HepG2 (cell line): ENCODE measurements at regions not wholly inside any gene's neighbourhood (a gene's known extent, or its start where the extent isn't known, plus 50 kb on each side); places are given as distances from the start of the nearest gene placed in this dataset.
A peak's percentile ranks its signal among the peaks of the same experiment; 100 is the strongest.

Source experiments
- ATF2 ChIP-seq: sonication (generic); formaldehyde crosslinking; IDR thresholded peaks from 2 replicates; pipeline ENCODE4 v1.4.0; 2020; ENCODE audit warnings: missing genetic modification reagents
- FOXP1 ChIP-seq, 2 experiments: fragments of 450-650 bp in 1 of 2; IDR thresholded peaks; 2 replicates each; pipeline ENCODE4 v1.6.1; 2017 to 2018; ENCODE audit warnings: antibody characterized with exemption in 1 of 2
- HCFC1 ChIP-seq: fragments of 150-350 bp; IDR thresholded peaks from 2 replicates; pipeline ENCODE4 v1.6.1; 2014; ENCODE audit warnings: low read depth, low read length
- HNF4G ChIP-seq, 2 experiments: sonication (generic) in 1 of 2; formaldehyde crosslinking in 1 of 2; IDR thresholded peaks; 2 replicates each; pipeline versions ENCODE4 v1.4.0 to v1.6.1; 2011 to 2020; ENCODE audit warnings: borderline replicate concordance in 2 of 2, low read depth in 2 of 2, mild to moderate bottlenecking in 2 of 2, low read length in 1 of 2, missing genetic modification reagents in 1 of 2, moderate library complexity in 1 of 2
- MEIS2 ChIP-seq: sonication (generic); formaldehyde crosslinking; IDR thresholded peaks from 2 replicates; pipeline ENCODE4 v1.9.0; 2021; ENCODE audit warnings: mild to moderate bottlenecking, missing genetic modification reagents
- MTA3 ChIP-seq: sonication (generic); formaldehyde crosslinking; IDR thresholded peaks from 2 replicates; pipeline ENCODE4 v1.4.0; 2020; ENCODE audit warnings: missing genetic modification reagents
- MTF2 ChIP-seq: sonication (generic); formaldehyde crosslinking; IDR thresholded peaks from 2 replicates; pipeline ENCODE4 v1.5.0; 2020; ENCODE audit warnings: missing genetic modification reagents, borderline replicate concordance
- NR2F6 ChIP-seq, 2 experiments: IDR thresholded peaks; 2 replicates each; pipeline ENCODE4 v1.6.1; 2016; ENCODE audit warnings: antibody characterized with exemption in 1 of 2, mild to moderate bottlenecking in 1 of 2
- TIGD3 ChIP-seq: sonication (generic); formaldehyde crosslinking; IDR thresholded peaks from 2 replicates; pipeline ENCODE4 v1.5.1; 2020; ENCODE audit warnings: mild to moderate bottlenecking, missing genetic modification reagents, borderline replicate concordance
- TRAFD1 ChIP-seq: sonication (generic); formaldehyde crosslinking; IDR thresholded peaks from 2 replicates; pipeline ENCODE4 v1.5.1; 2020; ENCODE audit warnings: missing genetic modification reagents, mild to moderate bottlenecking, borderline replicate concordance
- ZBTB3 ChIP-seq: sonication (generic); formaldehyde crosslinking; IDR thresholded peaks from 2 replicates; pipeline ENCODE4 v1.4.0; 2020; ENCODE audit warnings: low read depth, mild to moderate bottlenecking, moderate library complexity, missing genetic modification reagents, borderline replicate concordance
- ZBTB7B ChIP-seq: sonication (generic); formaldehyde crosslinking; IDR thresholded peaks from 2 replicates; pipeline ENCODE4 v1.4.0; 2020; ENCODE audit warnings: missing genetic modification reagents
- ZFP91 ChIP-seq: sonication (generic); formaldehyde crosslinking; IDR thresholded peaks from 2 replicates; pipeline ENCODE4 v1.9.0; 2022; ENCODE audit warnings: missing genetic modification reagents, mild to moderate bottlenecking, borderline replicate concordance
- ZFX ChIP-seq: sonication (generic); formaldehyde crosslinking; IDR thresholded peaks from 2 replicates; pipeline ENCODE4 v1.4.0; 2020; ENCODE audit warnings: mild to moderate bottlenecking, low read depth, missing genetic modification reagents, moderate library complexity
- ZIK1 ChIP-seq: sonication (generic); formaldehyde crosslinking; IDR thresholded peaks from 2 replicates; pipeline ENCODE4 v1.5.0; 2020; ENCODE audit warnings: mild to moderate bottlenecking, low read depth, missing genetic modification reagents, borderline replicate concordance
- ZNF280B ChIP-seq: sonication (generic); formaldehyde crosslinking; IDR thresholded peaks from 2 replicates; pipeline ENCODE4 v1.5.0; 2020; ENCODE audit warnings: missing genetic modification reagents, mild to moderate bottlenecking, borderline replicate concordance
- ZNF44 ChIP-seq: sonication (generic); formaldehyde crosslinking; IDR thresholded peaks from 2 replicates; pipeline ENCODE4 v1.5.1; 2020; ENCODE audit warnings: mild to moderate bottlenecking, missing genetic modification reagents
- ZNF580 ChIP-seq: IDR thresholded peaks from 2 replicates; pipeline ENCODE4 v1.6.1; 2016; ENCODE audit warnings: low read depth, borderline replicate concordance
- ZNF614 ChIP-seq: IDR thresholded peaks from 2 replicates; pipeline ENCODE4 v1.6.1; 2018; ENCODE audit warnings: missing biosample characterization, missing genetic modification reagents, inconsistent platforms, borderline replicate concordance
- ZNF615 ChIP-seq: sonication (generic); formaldehyde crosslinking; IDR thresholded peaks from 2 replicates; pipeline ENCODE4 v1.5.0; 2020; ENCODE audit warnings: mild to moderate bottlenecking, missing genetic modification reagents, borderline replicate concordance

- TF ChIP-seq TIGD3 (CRISPR knock-in tag) = no peak
- TF ChIP-seq ZBTB3 = no peak
- no peak for TF ChIP-seq ZNF44 (CRISPR knock-in tag)
- no peak for TF ChIP-seq ZIK1 (CRISPR knock-in tag)
- no peak for TF ChIP-seq MTA3 (CRISPR knock-in tag)
- peak; percentile 52 for TF ChIP-seq ZFX (CRISPR knock-in tag)
- no peak for TF ChIP-seq HCFC1
- TF ChIP-seq FOXP1 (IDR thresholded peaks at IDR 0.05) = no peak
- peak; percentile 58 for TF ChIP-seq FOXP1 (CRISPR knock-in tag; IDR thresholded peaks at IDR 0.05)
- no peak for TF ChIP-seq TRAFD1 (CRISPR knock-in tag)
- no peak for TF ChIP-seq ATF2 (CRISPR knock-in tag)
- no peak for TF ChIP-seq HNF4G (IDR thresholded peaks at IDR 0.05; ENCODE audit: borderline replicate concordance, low read depth, low read length)
- TF ChIP-seq HNF4G (CRISPR knock-in tag; IDR thresholded peaks at IDR 0.05; ENCODE audit: borderline replicate concordance, low read depth) = no peak
- no peak for TF ChIP-seq ZNF280B (CRISPR knock-in tag)
- no peak for TF ChIP-seq MTF2 (CRISPR knock-in tag)
- TF ChIP-seq NR2F6 (IDR thresholded peaks at IDR 0.05) = no peak
- TF ChIP-seq NR2F6 (CRISPR knock-in tag; IDR thresholded peaks at IDR 0.05) = peak; percentile 35; the same call in 1 of the 2 replicates
- TF ChIP-seq ZNF580 (CRISPR knock-in tag) = no peak
- no peak for TF ChIP-seq ZBTB7B (CRISPR knock-in tag)
- no peak for TF ChIP-seq MEIS2 (CRISPR knock-in tag)
- no peak for TF ChIP-seq ZFP91 (CRISPR knock-in tag)
- no peak for TF ChIP-seq ZNF615
- TF ChIP-seq ZNF614 (CRISPR knock-in tag) = 0 out of 2 replicates have a peak, but pooled peaks have one; percentile 48
Observed at GRCh38 chrX:39772057-39772832, 325.5 kb downstream of the BCOR start (continued).
